GM19238 (cell line): ENCODE measurements at regions not wholly inside any gene's neighbourhood (a gene's known extent, or its start where the extent isn't known, plus 50 kb on each side); places are given as distances from the start of the nearest gene placed in this dataset.
"Not testable (repeated sequence)": the region's sequence is repeated elsewhere in the genome, so short reads cannot be mapped to it uniquely, and the experiment has no call there.

Source experiments
- DNase-seq: peaks from one replicate; pipeline ENCODE4 v3.0.0; 2011; ENCODE audit warnings: low spot score; ENCODE audit not compliant: insufficient read length

DNA sequence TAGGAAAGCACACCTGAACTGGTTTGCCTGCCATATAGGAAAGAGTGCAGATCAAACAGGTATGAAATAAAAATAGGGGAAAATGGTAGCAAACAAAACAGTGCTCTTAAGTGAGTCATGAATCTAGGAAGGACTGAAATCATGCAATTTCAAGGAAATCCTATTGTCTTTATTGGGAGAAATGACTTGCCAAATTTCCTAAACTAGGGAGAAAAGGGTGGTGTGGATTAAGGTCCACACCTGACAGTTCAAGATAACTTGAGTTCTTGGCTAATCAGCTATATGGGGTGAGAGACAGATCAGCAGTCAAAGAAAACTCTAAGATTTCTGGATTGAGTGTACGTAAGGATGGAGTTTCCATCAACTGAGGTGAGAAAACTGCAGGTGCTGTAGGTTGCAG lies 101.1 kb downstream of the PRKAB2 start:
- DNase-seq, result no peak

- DNase-seq, result no peak
Measured at GRCh38 chr1:147062956-147063355, 109.3 kb downstream of the PRKAB2 start.

DNA sequence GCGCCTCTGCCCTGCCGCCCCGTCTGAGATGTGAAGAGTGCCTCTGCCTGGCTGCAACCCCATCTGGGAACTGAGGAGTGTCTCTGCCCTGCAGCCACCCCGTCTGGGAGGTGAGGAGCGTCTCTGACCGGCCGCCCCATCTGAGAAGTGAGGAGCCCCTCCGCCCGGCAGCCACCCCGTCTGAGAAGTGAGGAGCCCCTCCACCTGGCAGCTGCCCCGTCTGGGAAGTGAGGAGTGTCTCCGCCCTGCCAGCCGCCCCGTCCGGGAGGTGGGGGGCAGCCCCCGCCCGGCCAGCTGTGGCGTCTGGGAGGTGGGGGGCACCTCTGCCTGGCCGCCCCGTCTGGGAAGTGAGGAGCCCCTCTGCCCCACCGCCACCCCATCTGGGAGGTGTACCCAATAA lies 110.4 kb downstream of the PRKAB2 start:
- not testable (repeated sequence) for DNase-seq

DNA sequence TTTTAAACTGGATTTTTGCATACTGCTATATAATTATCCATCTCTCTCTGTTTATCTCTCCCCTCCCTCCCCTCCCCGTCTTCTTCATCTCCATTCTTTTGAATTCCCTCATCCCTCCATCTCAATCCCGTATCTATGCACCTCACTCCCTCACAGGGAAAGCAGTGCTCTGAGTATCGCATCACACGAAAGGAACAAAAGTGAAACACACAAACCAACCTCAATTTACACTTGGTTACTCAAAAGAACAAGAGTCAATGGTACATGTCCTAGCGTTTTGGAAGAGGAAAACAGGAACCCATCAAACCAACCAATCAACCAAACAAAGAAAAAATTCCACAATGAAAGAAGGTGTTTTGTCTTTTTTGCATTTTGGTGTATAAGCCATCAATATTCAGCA lies 115.1 kb downstream of the NBPF12 start:
- no peak for DNase-seq

GRCh38 chr1:147052677-147053076 lies 114.6 kb downstream of the NBPF12 start:
- DNase-seq, result no peak

- no peak for DNase-seq
Measured at GRCh38 chr1:147052143-147052542, 114.0 kb downstream of the NBPF12 start.

DNA sequence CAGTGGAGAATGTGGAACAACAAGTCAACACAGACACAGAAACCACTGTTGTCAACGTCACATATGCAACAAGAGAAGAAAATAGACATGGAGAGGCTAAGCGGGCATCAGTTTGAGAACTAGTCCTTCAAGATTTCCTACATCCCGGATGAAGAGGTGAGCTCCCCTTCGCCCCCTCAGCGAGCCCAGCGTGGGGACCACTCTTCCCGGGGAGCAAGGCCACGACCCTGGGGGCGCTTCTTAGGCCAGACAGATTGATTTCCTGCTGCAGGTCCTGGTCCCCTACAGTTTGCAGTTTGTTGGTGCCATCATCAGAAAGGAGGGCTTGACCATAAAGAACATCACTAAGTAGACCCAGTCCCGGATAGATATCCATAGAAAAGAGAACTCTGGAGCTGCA lies 113.0 kb downstream of the NBPF12 start:
- DNase-seq, result no peak

DNA sequence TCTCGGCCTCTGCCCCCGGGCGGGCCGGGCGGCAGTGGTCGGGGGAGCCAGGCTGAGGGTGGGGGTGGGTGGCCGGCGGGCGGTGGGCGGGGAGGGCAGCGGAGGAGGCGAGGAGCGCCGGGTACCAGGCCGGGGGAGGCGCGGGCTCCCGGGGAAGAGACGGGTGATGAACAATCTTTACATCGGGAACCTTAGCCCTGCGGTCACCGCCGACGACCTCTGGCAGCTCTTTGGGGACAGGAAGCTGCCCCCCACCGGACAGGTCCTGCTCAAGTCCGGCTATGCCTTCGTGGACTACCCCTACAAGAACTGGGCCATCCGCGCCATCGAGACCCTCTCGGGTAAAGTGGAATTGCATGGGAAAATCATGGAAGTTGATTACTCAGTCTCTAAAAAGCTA lies 112.5 kb downstream of the NBPF12 start:
- DNase-seq, result no peak

DNA sequence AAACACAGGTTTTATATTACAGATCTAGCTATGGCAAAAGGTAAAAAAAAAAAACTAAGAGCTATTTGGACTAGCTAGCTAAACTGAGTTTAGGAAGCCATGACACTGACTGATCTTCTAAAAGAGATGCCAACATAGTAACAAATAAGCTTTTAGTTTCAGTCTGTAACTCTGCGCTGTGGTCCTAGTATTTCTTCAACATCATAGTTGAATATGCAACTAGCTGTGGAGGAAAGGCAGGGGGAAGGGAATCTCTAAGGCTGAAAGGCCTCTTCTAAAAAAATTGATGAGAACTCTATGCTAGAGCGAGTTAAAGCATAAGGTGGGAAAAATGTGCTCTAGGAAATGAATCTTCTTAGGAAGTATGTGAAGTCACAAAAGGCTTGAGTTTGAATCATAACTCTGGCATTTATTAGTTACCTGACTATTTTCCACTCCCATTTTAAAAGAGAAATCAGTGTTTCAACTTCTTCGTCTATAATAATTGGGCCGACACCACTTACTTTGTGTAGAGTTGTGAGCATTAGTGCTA lies 108.8 kb downstream of the NBPF12 start:
- not testable (repeated sequence) for DNase-seq

- no peak for DNase-seq
Measured at GRCh38 chr1:147046189-147046862, 108.2 kb downstream of the NBPF12 start.
